LNCaP clone FGC (cell line): ENCODE measurements at regions not wholly inside any gene's neighbourhood (a gene's known extent, or its start where the extent isn't known, plus 50 kb on each side); places are given as distances from the start of the nearest gene placed in this dataset.

Experiments
- DNase-seq: peaks from one replicate; pipeline ENCODE4 v3.0.0-alpha.2; 2011; ENCODE audit warnings: low read depth
- H3K4me3 ChIP-seq: 2 replicates; pipeline ENCODE4 v1.5.1; 2011; ENCODE audit warnings: mild to moderate bottlenecking, low read depth, low read length, control low read depth
- CTCF ChIP-seq: IDR thresholded peaks from 2 replicates; pipeline ENCODE4 v1.5.1; 2012; ENCODE audit warnings: mild to moderate bottlenecking; ENCODE audit not compliant: control insufficient read depth, insufficient read depth; ENCODE audit errors: extremely low read depth

GRCh38 chr13:99911965-99912566 is 59.5 kb downstream of the ZIC5 start:
- DNase-seq = no peak
- H3K4me3 ChIP-seq = no peak overlapping the region
- TF ChIP-seq CTCF = no peak

- H3K4me3 ChIP-seq = no peak overlapping the region
- DNase-seq = no peak
- TF ChIP-seq CTCF = no peak
Measured at GRCh38 chr13:99911069-99911964, 60.2 kb downstream of the ZIC5 start.

GRCh38 chr13:99909836-99910619 is 61.5 kb downstream of the ZIC5 start:
- no peak for DNase-seq
- H3K4me3 ChIP-seq = no peak overlapping the region
- TF ChIP-seq CTCF = no peak

GRCh38 chr13:99909097-99909835 is 62.3 kb downstream of the ZIC5 start:
- H3K4me3 ChIP-seq = no peak overlapping the region
- no peak for DNase-seq
- TF ChIP-seq CTCF = no peak

- no peak overlapping the region for H3K4me3 ChIP-seq
- no peak for TF ChIP-seq CTCF
- DNase-seq = peak; percentile 96
Measured at GRCh38 chr13:99908140-99908803, 63.3 kb downstream of the ZIC5 start.

- DNase-seq = no peak
- H3K4me3 ChIP-seq = no peak overlapping the region
- TF ChIP-seq CTCF = no peak
Measured at GRCh38 chr13:99907627-99908026, 63.9 kb downstream of the ZIC5 start.
